GM12878 (cell line): ENCODE measurements at regions not wholly inside any gene's neighbourhood (a gene's known extent, or its start where the extent isn't known, plus 50 kb on each side); places are given as distances from the start of the nearest gene placed in this dataset.

Experiments used
- ATF7 ChIP-seq: fragments of 450-650 bp; IDR thresholded peaks from 2 replicates; pipeline ENCODE4 v1.6.1; 2016; ENCODE audit warnings: low read depth, mild to moderate bottlenecking
- EP300 ChIP-seq, 2 experiments: fragments of 150-350 bp in 1 of 2; IDR thresholded peaks; 2 replicates each; pipeline ENCODE4 v1.6.1; 2011 to 2012; ENCODE audit warnings: low read depth in 2 of 2, low read length in 2 of 2, borderline replicate concordance in 1 of 2, improper control_type of control experiment in 1 of 2, inconsistent platforms in 1 of 2; ENCODE audit not compliant: control insufficient read depth in 1 of 2
- FOXK2 ChIP-seq: fragments of 450-650 bp; IDR thresholded peaks from 2 replicates; pipeline ENCODE4 v1.6.1; 2017; ENCODE audit warnings: mild to moderate bottlenecking, moderate library complexity
- HCFC1 ChIP-seq: fragments of 150-350 bp; IDR thresholded peaks from 2 replicates; pipeline ENCODE4 v1.6.1; 2014; ENCODE audit warnings: low read length
- NFYB ChIP-seq: IDR thresholded peaks from 2 replicates; pipeline ENCODE4 v1.6.1; 2011; ENCODE audit warnings: low read depth, mild to moderate bottlenecking, low read length, improper control_type of control experiment, moderate library complexity; ENCODE audit not compliant: insufficient read depth
- TARDBP ChIP-seq: IDR thresholded peaks from 2 replicates; pipeline ENCODE4 v1.6.1; 2016; ENCODE audit warnings: borderline replicate concordance
- YY1 ChIP-seq: IDR thresholded peaks from 2 replicates; pipeline ENCODE4 v1.6.1; 2011; ENCODE audit warnings: low read depth, mild to moderate bottlenecking, low read length
- TF ChIP-seq, protein P1 (sequence below): IDR thresholded peaks from 2 replicates; pipeline ENCODE4 v1.6.1; 2011; ENCODE audit warnings: low read depth, low read length, improper control_type of control experiment, borderline replicate concordance
- TF ChIP-seq, protein P2 (sequence below), 3 experiments: IDR thresholded peaks in 2 of 3; conservative IDR thresholded peaks in 1 of 3; 2 replicates each; pipeline ENCODE4 v1.5.1; 2011; ENCODE audit warnings: low read depth in 3 of 3, low read length in 3 of 3, mild to moderate bottlenecking in 3 of 3, control low read depth in 2 of 3, moderate library complexity in 2 of 3, inconsistent platforms in 1 of 3, mixed read lengths in 1 of 3; ENCODE audit not compliant: control insufficient read depth in 2 of 3, insufficient read depth in 1 of 3; ENCODE audit errors: extremely low read depth in 1 of 3
- TF ChIP-seq, protein P3 (sequence below): IDR thresholded peaks from 2 replicates; pipeline ENCODE4 v1.6.1; 2011; ENCODE audit warnings: borderline replicate concordance, low read depth, mild to moderate bottlenecking, moderate library complexity, mixed read lengths, low read length; ENCODE audit not compliant: insufficient read depth; ENCODE audit errors: extremely low read length

DNA sequence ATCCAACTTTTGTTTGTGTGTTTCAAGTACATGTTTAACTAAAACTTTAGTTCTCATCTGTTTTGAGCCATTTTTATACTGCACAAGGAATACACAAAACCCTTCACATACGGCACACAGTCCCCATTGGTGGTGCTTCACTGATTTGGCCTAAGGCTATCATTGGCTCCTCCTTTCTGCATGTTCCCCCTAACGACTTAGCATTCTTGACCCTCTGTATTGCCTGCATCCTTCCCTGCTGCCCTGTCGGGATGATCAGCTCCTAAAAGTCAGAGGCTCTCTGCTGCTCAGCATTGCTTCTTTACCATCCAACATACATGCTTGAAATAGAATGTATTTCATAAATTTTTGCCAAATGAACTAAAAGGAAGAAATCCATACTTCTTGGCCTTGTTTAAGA, 111.4 kb upstream of the ABCB5 start:
- TF ChIP-seq TARDBP (no peak), EP300 (IDR thresholded peaks at IDR 0.05; ENCODE audit: borderline replicate concordance in 1 of 2, control insufficient read depth in 1 of 2, low read depth in 2 of 2, low read length in 2 of 2) (no peak), NFYB (no peak), FOXK2 (no peak), HCFC1 (no peak), YY1 (no peak), ATF7 (no peak)
- TF ChIP-seq, protein P1, sequence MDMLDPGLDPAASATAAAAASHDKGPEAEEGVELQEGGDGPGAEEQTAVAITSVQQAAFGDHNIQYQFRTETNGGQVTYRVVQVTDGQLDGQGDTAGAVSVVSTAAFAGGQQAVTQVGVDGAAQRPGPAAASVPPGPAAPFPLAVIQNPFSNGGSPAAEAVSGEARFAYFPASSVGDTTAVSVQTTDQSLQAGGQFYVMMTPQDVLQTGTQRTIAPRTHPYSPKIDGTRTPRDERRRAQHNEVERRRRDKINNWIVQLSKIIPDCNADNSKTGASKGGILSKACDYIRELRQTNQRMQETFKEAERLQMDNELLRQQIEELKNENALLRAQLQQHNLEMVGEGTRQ, result no peak
- TF ChIP-seq, protein P2, sequence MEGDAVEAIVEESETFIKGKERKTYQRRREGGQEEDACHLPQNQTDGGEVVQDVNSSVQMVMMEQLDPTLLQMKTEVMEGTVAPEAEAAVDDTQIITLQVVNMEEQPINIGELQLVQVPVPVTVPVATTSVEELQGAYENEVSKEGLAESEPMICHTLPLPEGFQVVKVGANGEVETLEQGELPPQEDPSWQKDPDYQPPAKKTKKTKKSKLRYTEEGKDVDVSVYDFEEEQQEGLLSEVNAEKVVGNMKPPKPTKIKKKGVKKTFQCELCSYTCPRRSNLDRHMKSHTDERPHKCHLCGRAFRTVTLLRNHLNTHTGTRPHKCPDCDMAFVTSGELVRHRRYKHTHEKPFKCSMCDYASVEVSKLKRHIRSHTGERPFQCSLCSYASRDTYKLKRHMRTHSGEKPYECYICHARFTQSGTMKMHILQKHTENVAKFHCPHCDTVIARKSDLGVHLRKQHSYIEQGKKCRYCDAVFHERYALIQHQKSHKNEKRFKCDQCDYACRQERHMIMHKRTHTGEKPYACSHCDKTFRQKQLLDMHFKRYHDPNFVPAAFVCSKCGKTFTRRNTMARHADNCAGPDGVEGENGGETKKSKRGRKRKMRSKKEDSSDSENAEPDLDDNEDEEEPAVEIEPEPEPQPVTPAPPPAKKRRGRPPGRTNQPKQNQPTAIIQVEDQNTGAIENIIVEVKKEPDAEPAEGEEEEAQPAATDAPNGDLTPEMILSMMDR (IDR thresholded peaks at IDR 0.05 in 2 of 3, conservative IDR thresholded peaks at IDR 0.05 in 1 of 3; ENCODE audit: control insufficient read depth in 2 of 3, extremely low read depth in 1 of 3, insufficient read depth in 1 of 3, low read depth in 3 of 3, low read length in 3 of 3), result no peak
- TF ChIP-seq, protein P3, sequence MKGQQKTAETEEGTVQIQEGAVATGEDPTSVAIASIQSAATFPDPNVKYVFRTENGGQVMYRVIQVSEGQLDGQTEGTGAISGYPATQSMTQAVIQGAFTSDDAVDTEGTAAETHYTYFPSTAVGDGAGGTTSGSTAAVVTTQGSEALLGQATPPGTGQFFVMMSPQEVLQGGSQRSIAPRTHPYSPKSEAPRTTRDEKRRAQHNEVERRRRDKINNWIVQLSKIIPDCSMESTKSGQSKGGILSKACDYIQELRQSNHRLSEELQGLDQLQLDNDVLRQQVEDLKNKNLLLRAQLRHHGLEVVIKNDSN, result no peak
